HG03520 (cell line): ENCODE measurements at regions not wholly inside any gene's neighbourhood (a gene's known extent, or its start where the extent isn't known, plus 50 kb on each side); places are given as distances from the start of the nearest gene placed in this dataset.
"Not testable (repeated sequence)": the region's sequence is repeated elsewhere in the genome, so short reads cannot be mapped to it uniquely, and the experiment has no call there.

Experiments
- ATAC-seq: cut with Tn5 transposase; IDR thresholded peaks from one replicate; pipeline ENCODE4 v1.9.1; 2021; ENCODE audit warnings: mild to moderate bottlenecking, moderate library complexity; ENCODE audit not compliant: unreplicated experiment

- not testable (repeated sequence) for ATAC-seq
Measured at GRCh38 chr10:76815505-76815904, 822.1 kb downstream of the KCNMA1 start.

GRCh38 chr10:76811430-76811829 lies 826.2 kb downstream of the KCNMA1 start:
- no peak for ATAC-seq

- no peak for ATAC-seq
Measured at GRCh38 chr10:76788452-76788811, 849.2 kb downstream of the KCNMA1 start.

GRCh38 chr10:76787746-76788451 lies 849.7 kb downstream of the KCNMA1 start:
- ATAC-seq = no peak

GRCh38 chr10:76786504-76787072 lies 851.0 kb downstream of the KCNMA1 start:
- ATAC-seq = no peak

- no peak for ATAC-seq
Measured at GRCh38 chr10:76784076-76784475, 853.5 kb downstream of the KCNMA1 start.

- no peak for ATAC-seq
Measured at GRCh38 chr10:76779796-76780301, 857.8 kb downstream of the KCNMA1 start.

- ATAC-seq = no peak
Measured at GRCh38 chr10:76778914-76779795, 858.5 kb downstream of the KCNMA1 start.

GRCh38 chr10:76774987-76775603 lies 862.5 kb downstream of the KCNMA1 start:
- no peak for ATAC-seq

GRCh38 chr10:76769582-76769981 lies 868.0 kb downstream of the KCNMA1 start:
- no peak for ATAC-seq

- ATAC-seq = no peak
Measured at GRCh38 chr10:76769161-76769560, 868.4 kb downstream of the KCNMA1 start.

- no peak for ATAC-seq
Measured at GRCh38 chr10:76766682-76767081, 870.9 kb downstream of the KCNMA1 start.

GRCh38 chr10:76764921-76765320 lies 872.7 kb downstream of the KCNMA1 start:
- not testable (repeated sequence) for ATAC-seq

- ATAC-seq = no peak
Measured at GRCh38 chr10:76764177-76764576, 873.4 kb downstream of the KCNMA1 start.

- no peak for ATAC-seq
Measured at GRCh38 chr10:76763376-76763775, 874.2 kb downstream of the KCNMA1 start.

- ATAC-seq = no peak
Measured at GRCh38 chr10:76759681-76760080, 877.9 kb downstream of the KCNMA1 start.

GRCh38 chr10:76743169-76743568 lies 894.4 kb downstream of the KCNMA1 start:
- ATAC-seq = no peak

- ATAC-seq = no peak
Measured at GRCh38 chr10:76740514-76740913, 897.1 kb downstream of the KCNMA1 start.

- no peak for ATAC-seq
Measured at GRCh38 chr10:76738991-76739390, 898.6 kb downstream of the KCNMA1 start.

GRCh38 chr10:76736815-76737618 lies 900.6 kb downstream of the KCNMA1 start:
- ATAC-seq = no peak
